Karpas-422 (cell line): ENCODE measurements at regions not wholly inside any gene's neighbourhood (a gene's known extent, or its start where the extent isn't known, plus 50 kb on each side); places are given as distances from the start of the nearest gene placed in this dataset.

ENCODE experiments used
- DNase-seq: peaks from one replicate; pipeline ENCODE4 v3.0.0-alpha.2; 2015
- H2AFZ ChIP-seq: fragments of 200-600 bp; sonication (generic); 2 replicates; pipeline ENCODE4 v1.6.1; 2014; ENCODE audit warnings: antibody characterized with exemption, low read length, mixed read lengths
- H3K27ac ChIP-seq: fragments of 200-600 bp; sonication (generic); 2 replicates; pipeline ENCODE4 v1.5.1; 2014; ENCODE audit warnings: mild to moderate bottlenecking, low read length, moderate library complexity
- H3K27me3 ChIP-seq: fragments of 200-600 bp; sonication (generic); 2 replicates; pipeline ENCODE4 v1.6.1; 2014; ENCODE audit warnings: low read length, mixed read lengths
- H3K36me3 ChIP-seq: fragments of 200-600 bp; sonication (generic); 2 replicates; pipeline ENCODE4 v1.6.1; 2014; ENCODE audit warnings: low read length, mixed read lengths; ENCODE audit not compliant: insufficient read depth
- H3K4me1 ChIP-seq: fragments of 200-600 bp; sonication (generic); 2 replicates; pipeline ENCODE4 v1.6.1; 2014; ENCODE audit warnings: mild to moderate bottlenecking, low read length, mixed read lengths
- H3K4me2 ChIP-seq: fragments of 200-600 bp; sonication (generic); 2 replicates; pipeline ENCODE4 v1.6.1; 2014; ENCODE audit warnings: low read length, low read depth, mild to moderate bottlenecking; ENCODE audit not compliant: poor library complexity, severe bottlenecking
- H3K4me3 ChIP-seq: fragments of 200-600 bp; sonication (generic); 2 replicates; pipeline ENCODE4 v1.5.1; 2014; ENCODE audit warnings: mild to moderate bottlenecking, antibody characterized with exemption, low read length, mixed read lengths
- H3K79me2 ChIP-seq: fragments of 200-600 bp; sonication (generic); 2 replicates; pipeline ENCODE4 v1.6.1; 2014; ENCODE audit warnings: mild to moderate bottlenecking, low read length, mixed read lengths
- H3K9ac ChIP-seq: fragments of 200-600 bp; sonication (generic); 2 replicates; pipeline ENCODE4 v1.6.0; 2014; ENCODE audit warnings: low read length
- H3K9me2 ChIP-seq: fragments of 200-600 bp; sonication (generic), shearing (Covaris generic); replicated peaks from 2 replicates; pipeline ENCODE4 v1.6.0; 2014; ENCODE audit warnings: mild to moderate bottlenecking, low read length, moderate library complexity; ENCODE audit not compliant: insufficient read depth
- H3K9me3 ChIP-seq: fragments of 300-700, 200-600 bp; sonication (generic); 2 replicates; pipeline ENCODE4 v1.6.1; 2014; ENCODE audit warnings: low read length, mixed read lengths
- H4K20me1 ChIP-seq: fragments of 200-600 bp; sonication (generic); 2 replicates; pipeline ENCODE4 v1.6.1; 2014; ENCODE audit warnings: mild to moderate bottlenecking, antibody characterized with exemption, low read length, low read depth; ENCODE audit not compliant: insufficient read depth

GRCh38 chr12:5305886-5306545 lies 125.9 kb upstream of the NTF3 start:
- H4K20me1 ChIP-seq = no peaks in the 10 kb centered on the region
- no peak overlapping the region for H3K9ac ChIP-seq
- H2AFZ ChIP-seq = no peak overlapping the region
- H3K27me3 ChIP-seq = no peaks in the 10 kb centered on the region
- no peak overlapping the region for H3K27ac ChIP-seq
- H3K4me1 ChIP-seq = no peaks in the 10 kb centered on the region
- H3K9me2 ChIP-seq = no peaks in the 10 kb centered on the region
- no peaks in the 10 kb centered on the region for H3K79me2 ChIP-seq
- no peak overlapping the region for H3K4me3 ChIP-seq
- no peak overlapping the region for H3K4me2 ChIP-seq
- no peaks in the 10 kb centered on the region for H3K36me3 ChIP-seq
- no peaks in the 10 kb centered on the region for H3K9me3 ChIP-seq
- no peak for DNase-seq

DNA sequence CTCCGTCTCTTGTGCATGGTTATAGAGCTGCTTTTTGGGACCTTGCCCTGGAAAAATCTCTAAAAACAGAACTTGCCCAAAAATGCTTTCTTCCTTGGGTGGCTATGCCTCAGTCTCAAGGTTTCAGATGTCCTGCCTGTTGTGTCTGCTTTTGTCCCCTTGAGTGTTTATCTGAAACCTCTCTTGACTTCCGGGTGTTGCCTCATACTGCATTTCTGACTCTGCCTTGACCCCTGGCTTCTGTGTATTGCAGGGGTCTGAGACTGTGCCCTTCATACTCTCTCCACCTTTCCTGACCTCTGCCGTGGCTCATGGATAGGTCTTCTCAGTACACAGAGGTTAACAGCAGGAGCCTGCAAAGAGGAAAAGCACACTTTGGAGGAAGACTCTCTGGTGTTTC lies 124.8 kb upstream of the NTF3 start:
- H3K27me3 ChIP-seq = no peaks in the 10 kb centered on the region
- no peaks in the 10 kb centered on the region for H3K36me3 ChIP-seq
- no peaks in the 10 kb centered on the region for H4K20me1 ChIP-seq
- no peak overlapping the region for H3K27ac ChIP-seq
- no peaks in the 10 kb centered on the region for H3K79me2 ChIP-seq
- no peak overlapping the region for H3K4me3 ChIP-seq
- H3K9ac ChIP-seq = no peak overlapping the region
- H3K9me3 ChIP-seq = no peaks in the 10 kb centered on the region
- H2AFZ ChIP-seq = no peak overlapping the region
- no peak overlapping the region for H3K4me2 ChIP-seq
- H3K4me1 ChIP-seq = no peaks in the 10 kb centered on the region
- no peaks in the 10 kb centered on the region for H3K9me2 ChIP-seq
- DNase-seq = no peak

DNA sequence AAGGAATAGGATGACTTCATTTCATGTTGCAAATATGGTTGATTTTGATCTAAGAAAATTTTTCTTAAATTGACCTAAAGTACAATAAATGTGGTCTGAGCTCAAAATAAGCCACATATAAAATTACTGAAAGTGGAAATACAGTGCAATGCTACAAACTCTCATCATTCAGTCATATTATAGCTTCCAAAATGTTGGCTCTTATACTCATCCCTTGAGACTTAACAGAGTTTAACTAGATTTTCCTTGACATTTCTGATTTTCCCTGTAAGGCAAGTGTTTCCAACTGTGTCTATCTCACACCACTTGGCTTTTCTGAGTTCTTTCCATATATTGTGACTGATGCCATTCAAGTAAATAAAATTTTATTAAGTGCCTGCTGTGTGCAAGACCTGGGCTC lies 123.7 kb upstream of the NTF3 start:
- Histone ChIP-seq H3K4me1 (no peaks in the 10 kb centered on the region), H3K9me3 (no peaks in the 10 kb centered on the region), H3K27me3 (no peaks in the 10 kb centered on the region), H2AFZ (no peak overlapping the region), H3K27ac (no peak overlapping the region), H4K20me1 (no peaks in the 10 kb centered on the region), H3K36me3 (no peaks in the 10 kb centered on the region), H3K9ac (no peak overlapping the region), H3K4me3 (no peak overlapping the region), H3K79me2 (no peaks in the 10 kb centered on the region), H3K9me2 (no peaks in the 10 kb centered on the region), H3K4me2 (no peak overlapping the region)
- DNase-seq = no peak

GRCh38 chr12:5308996-5309395 lies 122.9 kb upstream of the NTF3 start:
- H3K27ac ChIP-seq = no peak overlapping the region
- H3K4me2 ChIP-seq = no peak overlapping the region
- no peaks in the 10 kb centered on the region for H3K79me2 ChIP-seq
- no peak overlapping the region for H3K4me3 ChIP-seq
- H3K36me3 ChIP-seq = no peaks in the 10 kb centered on the region
- H2AFZ ChIP-seq = no peak overlapping the region
- H3K4me1 ChIP-seq = no peaks in the 10 kb centered on the region
- H3K9me3 ChIP-seq = no peaks in the 10 kb centered on the region
- no peaks in the 10 kb centered on the region for H3K27me3 ChIP-seq
- H4K20me1 ChIP-seq = no peaks in the 10 kb centered on the region
- DNase-seq = no peak
- H3K9ac ChIP-seq = no peak overlapping the region
- no peaks in the 10 kb centered on the region for H3K9me2 ChIP-seq

GRCh38 chr12:5309654-5310053 lies 122.3 kb upstream of the NTF3 start:
- no peaks in the 10 kb centered on the region for H3K79me2 ChIP-seq
- no peak overlapping the region for H3K27ac ChIP-seq
- H3K4me3 ChIP-seq = no peak overlapping the region
- no peaks in the 10 kb centered on the region for H3K9me2 ChIP-seq
- no peak overlapping the region for H3K9ac ChIP-seq
- H4K20me1 ChIP-seq = no peaks in the 10 kb centered on the region
- no peak overlapping the region for H3K4me2 ChIP-seq
- H2AFZ ChIP-seq = no peak overlapping the region
- H3K27me3 ChIP-seq = no peaks in the 10 kb centered on the region
- H3K9me3 ChIP-seq = no peaks in the 10 kb centered on the region
- no peaks in the 10 kb centered on the region for H3K4me1 ChIP-seq
- H3K36me3 ChIP-seq = no peaks in the 10 kb centered on the region
- DNase-seq = no peak

DNA sequence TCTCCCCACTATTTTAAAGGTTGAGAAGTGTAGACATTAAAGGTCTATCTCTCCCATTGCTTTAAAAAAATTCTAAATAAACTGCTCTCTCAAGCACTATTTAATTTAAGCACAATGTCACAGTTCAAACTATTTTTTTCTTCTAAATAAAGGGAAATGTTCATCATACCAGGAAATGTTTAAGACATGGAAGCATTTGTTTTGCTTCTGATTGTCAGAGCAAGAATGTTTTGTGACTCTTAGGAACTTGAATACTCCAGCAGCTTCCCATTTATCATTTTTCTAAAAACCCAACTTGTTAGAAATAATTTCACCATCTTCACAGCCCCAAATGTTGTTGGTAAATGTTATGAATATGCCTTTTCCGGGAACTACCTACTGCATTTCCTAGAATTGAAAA lies 121.8 kb upstream of the NTF3 start:
- no peak for DNase-seq
- Histone ChIP-seq H3K36me3 (no peaks in the 10 kb centered on the region), H3K4me3 (no peak overlapping the region), H3K79me2 (no peaks in the 10 kb centered on the region), H3K27me3 (no peaks in the 10 kb centered on the region), H3K4me2 (no peak overlapping the region), H3K27ac (no peak overlapping the region), H3K9me2 (no peaks in the 10 kb centered on the region), H3K9ac (no peak overlapping the region), H3K9me3 (no peaks in the 10 kb centered on the region), H2AFZ (no peak overlapping the region), H4K20me1 (no peaks in the 10 kb centered on the region), H3K4me1 (no peaks in the 10 kb centered on the region)

GRCh38 chr12:5317556-5317955 lies 114.4 kb upstream of the NTF3 start:
- no peaks in the 10 kb centered on the region for H3K9me3 ChIP-seq
- H3K36me3 ChIP-seq = no peaks in the 10 kb centered on the region
- no peaks in the 10 kb centered on the region for H3K4me1 ChIP-seq

DNA sequence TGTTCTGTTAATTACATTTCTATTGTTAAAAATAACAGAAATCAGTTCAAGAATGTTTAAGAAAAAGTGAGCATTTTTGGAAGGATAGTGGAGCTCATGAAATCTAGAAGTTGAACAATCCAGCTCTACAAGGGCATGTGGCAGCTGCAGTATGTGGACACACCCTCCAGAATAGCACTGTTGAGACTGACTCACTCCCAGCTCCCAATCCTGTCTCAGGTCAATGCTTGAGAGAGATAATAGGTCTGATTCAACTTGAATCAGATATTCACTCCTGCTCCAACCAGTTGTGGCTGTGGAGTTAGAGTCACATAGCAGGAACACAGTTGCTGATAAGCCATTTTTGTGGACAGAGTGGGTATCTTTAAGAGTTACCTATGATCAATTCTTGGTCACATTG lies 113.0 kb upstream of the NTF3 start:
- Histone ChIP-seq H3K4me1 (no peaks in the 10 kb centered on the region), H3K9me2 (no peaks in the 10 kb centered on the region), H3K9ac (no peak overlapping the region), H3K79me2 (no peaks in the 10 kb centered on the region), H3K36me3 (no peaks in the 10 kb centered on the region), H2AFZ (no peak overlapping the region), H3K4me3 (no peak overlapping the region), H4K20me1 (no peaks in the 10 kb centered on the region), H3K9me3 (no peaks in the 10 kb centered on the region), H3K4me2 (no peak overlapping the region), H3K27me3 (no peaks in the 10 kb centered on the region), H3K27ac (no peak overlapping the region)
- no peak for DNase-seq

More at GRCh38 chr12:5317556-5317955, 114.4 kb upstream of the NTF3 start:
- H3K4me3 ChIP-seq = no peak overlapping the region
- no peak overlapping the region for H3K4me2 ChIP-seq
- no peak overlapping the region for H3K27ac ChIP-seq
- no peaks in the 10 kb centered on the region for H3K27me3 ChIP-seq
- DNase-seq = no peak
- no peaks in the 10 kb centered on the region for H4K20me1 ChIP-seq
- no peaks in the 10 kb centered on the region for H3K79me2 ChIP-seq
- H3K9ac ChIP-seq = no peak overlapping the region
- no peaks in the 10 kb centered on the region for H3K9me2 ChIP-seq
- H2AFZ ChIP-seq = no peak overlapping the region
